Adipose tissue (tissue), 3 donors: ENCODE measurements at regions not wholly inside any gene's neighbourhood (a gene's known extent, or its start where the extent isn't known, plus 50 kb on each side); places are given as distances from the start of the nearest gene placed in this dataset.
"Not testable (repeated sequence)": the region's sequence is repeated elsewhere in the genome, so short reads cannot be mapped to it uniquely, and the experiment has no call there.

ENCODE experiments used
- H3K27ac ChIP-seq: one replicate; pipeline ENCODE4 v1.5.1; 2013; ENCODE audit warnings: low read depth, low read length
- WGBS, 3 donors: extraction: QIAGEN DNeasy Blood & Tissue Kit; methylation state at CpG; one replicate each; pipeline ENCODE4 v1.1.7; 2013; 5-methylcytosine and 5-hydroxymethylcytosine counted together
- donor health status: healthy with polysubstance abuse.
- donor health status: Bipolar disorder and iron deficiency.
- donor health status: healthy.

DNA sequence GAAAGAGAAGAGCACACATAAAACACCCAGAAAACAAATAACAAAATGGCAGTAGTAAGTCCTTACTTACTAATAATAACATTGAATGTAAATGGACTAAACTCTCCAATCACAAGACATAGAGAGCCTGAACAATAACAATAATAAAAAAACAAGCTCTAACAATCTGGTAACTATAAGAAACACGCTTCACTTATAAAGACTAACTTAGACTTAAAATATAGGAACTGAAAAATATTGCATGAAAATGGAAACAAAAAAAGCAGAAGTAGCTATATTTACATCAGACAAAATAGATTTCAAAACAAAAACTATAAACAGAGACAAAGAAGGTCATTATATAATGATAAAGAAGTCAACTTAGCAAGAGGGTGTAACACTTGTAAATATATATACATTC is 83.1 kb upstream of the LYPLAL1 start:
- 56 to 95% (median 60%) methylated on average over 1 of the region's 1 CpG for WGBS, 3 donors
- no peak overlapping the region for H3K27ac ChIP-seq

DNA sequence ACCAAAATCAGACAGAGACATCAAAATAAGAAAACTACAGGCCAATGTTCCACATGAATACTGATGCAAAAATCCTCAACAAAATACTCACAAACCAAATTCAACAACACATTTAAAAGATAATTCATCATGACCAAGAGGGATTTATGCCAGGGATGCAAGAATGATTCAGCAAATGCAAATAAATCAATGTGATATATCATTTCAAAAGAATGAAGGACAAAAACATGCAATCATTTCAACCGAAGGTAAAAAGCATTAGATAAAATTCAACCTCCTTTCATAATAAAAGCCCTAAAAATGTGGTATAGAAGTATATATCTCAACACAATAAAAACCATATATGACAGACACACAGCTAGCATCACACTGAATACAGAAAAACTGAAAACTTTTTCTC is 81.5 kb upstream of the LYPLAL1 start:
- 51 to 64% (median 62%) methylated on average over 1 of the region's 1 CpG for WGBS, 3 donors

DNA sequence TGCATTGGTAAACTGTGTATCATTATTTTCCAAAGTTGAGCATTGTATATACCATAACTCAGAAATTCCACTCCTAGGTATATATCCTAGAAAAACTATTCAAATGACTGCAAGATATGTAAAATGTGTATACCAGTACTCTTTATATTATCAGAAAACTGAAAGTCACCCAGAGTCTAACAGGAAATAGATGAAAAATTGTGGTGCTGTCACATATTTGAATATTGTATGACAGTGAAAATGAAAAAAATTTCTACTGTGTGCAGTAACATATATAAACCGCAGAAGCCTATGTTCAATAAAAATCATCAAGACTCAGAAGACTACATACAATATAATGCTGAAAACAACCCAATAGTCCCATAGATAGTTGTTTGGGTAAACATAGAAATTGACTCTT is 74.4 kb upstream of the LYPLAL1 start:
- 54 to 97% (median 97%) methylated on average over 1 of the region's 1 CpG for WGBS, 3 donors
- H3K27ac ChIP-seq = no peak overlapping the region

More for the DNA sequence above, 81.5 kb upstream of the LYPLAL1 start:
- no peak overlapping the region for H3K27ac ChIP-seq

DNA sequence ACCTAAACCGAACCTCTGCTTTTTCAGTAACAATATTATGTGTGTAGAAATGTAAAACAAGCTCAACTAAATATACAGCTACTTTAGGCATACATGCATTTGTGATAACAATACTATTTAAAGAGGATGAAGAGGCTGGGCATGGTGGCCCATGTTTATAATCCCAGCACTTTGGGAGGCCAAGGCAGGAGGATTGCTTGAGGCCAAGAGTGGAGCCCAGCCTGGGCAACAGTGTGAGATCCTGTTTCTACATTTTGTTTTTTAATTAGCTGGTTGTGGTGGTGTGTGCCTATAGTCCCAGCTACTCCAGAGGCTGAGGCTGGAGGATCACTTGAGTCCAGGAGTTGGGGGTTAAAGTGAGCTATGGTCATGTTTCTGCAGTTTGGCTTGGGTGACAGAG is 73.6 kb upstream of the LYPLAL1 start:
- no peak overlapping the region for H3K27ac ChIP-seq
- WGBS, 3 donors = 0 to 97% (median 36%) methylated on average over 1 of the region's 1 CpG

DNA sequence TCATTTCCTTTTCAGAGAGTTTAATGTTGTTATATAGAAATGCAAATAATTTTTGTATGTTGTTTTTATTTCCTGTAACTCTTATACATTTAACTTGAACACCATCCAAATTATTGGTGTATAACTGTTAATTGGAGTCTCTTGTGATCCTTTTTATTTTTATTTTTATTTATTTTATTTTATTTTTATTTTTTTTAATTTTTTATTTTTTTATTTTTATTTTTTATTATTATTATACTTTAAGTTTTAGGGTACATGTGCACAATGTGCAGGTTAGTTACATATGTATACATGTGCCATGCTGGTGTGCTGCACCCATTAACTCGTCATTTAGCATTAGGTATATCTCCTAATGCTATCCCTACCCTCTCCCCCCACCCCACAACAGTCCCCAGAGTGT is 71.2 kb upstream of the LYPLAL1 start:
- WGBS, 3 donors = 81 to 100% (median 89%) methylated on average over 1 of the region's 1 CpG
- H3K27ac ChIP-seq = not testable (repeated sequence)

DNA sequence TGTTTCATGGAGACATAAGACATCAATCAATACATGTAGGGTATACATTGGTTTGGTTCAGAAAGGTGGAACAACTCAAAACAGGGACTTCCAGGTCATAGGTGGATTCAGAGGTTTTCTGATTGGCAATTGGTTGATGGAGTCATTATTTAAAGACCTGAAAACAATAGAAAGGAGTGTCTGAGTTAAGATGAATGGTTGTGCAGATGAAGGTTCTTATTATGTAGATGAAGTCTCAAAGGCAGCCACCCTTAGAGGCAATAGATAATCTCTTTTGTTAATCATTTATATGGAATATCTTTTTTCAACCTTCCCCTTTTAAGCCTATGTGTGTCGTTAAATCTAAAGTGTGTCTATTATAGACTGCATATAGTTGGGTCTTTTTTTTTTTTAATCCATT is 67.8 kb upstream of the LYPLAL1 start:
- 91 to 100% (median 93%) methylated on average over 1 of the region's 1 CpG for WGBS, 3 donors
- no peak overlapping the region for H3K27ac ChIP-seq

DNA sequence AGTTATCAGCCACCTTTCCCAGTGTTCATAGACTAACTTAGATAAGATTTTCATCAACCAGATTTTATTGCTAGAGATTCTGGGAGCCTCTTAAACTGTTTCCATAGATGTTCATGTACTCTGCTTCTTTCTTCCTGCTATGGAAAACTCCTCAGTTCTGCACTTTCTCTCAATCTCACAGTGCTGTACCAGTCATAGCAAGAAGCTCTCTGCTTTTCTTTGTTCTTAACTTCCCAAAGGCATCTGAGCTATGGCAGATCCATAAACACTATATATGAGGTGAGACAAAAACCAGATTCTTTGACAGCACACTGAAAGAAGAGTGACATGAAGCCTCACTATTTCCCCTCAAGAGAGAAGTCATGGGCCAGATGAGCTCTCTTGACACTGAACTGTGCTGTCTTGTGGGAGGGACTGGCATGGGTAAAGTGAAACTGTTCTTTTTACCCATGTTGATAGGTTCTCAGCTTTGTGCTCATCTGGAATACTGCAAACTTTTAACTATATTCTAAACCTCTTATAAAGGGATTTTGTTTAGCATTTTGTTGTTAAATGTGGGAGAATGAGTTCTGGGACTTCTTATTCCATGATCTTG is 64.2 kb upstream of the LYPLAL1 start:
- H3K27ac ChIP-seq = no peak overlapping the region

DNA sequence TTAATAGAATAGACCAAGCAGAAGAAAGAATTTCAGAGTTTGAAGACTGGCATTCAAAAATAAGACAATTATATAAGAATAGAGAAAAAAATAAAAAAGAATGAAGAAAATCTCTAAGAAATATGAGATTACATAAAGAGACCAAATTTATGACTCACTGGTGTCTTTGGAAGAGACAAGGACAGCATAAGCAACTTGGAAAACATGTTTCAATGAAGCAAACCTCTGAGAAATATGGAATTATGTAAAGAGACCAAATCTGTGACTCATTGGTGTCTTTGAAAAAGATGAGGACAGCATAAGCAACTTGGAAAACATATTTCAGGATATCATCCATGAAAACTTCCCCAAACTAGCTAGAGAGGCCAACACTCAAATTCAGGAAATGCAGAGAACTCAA is 60.4 kb upstream of the LYPLAL1 start:
- H3K27ac ChIP-seq = no peak overlapping the region

DNA sequence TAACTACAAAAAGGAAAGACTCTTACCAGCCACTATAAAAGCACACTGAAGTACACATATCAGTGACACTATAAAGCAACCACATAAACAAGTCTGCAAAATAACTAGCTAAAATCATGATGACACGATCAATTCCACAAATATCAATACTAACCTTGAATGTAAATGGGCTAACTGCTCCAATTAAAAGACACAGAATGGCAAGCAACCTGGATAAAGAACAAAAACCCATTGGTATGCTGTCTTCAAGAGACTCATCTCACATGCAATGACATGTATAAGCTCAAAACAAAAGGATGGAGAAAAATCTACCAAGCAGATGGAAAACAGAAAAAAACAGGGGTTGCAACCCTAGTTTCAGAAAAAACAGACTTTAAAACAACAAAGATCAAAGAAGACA is 59.7 kb upstream of the LYPLAL1 start:
- 88 to 96% (median 88%) methylated on average over 1 of the region's 1 CpG for WGBS, 3 donors
- no peak overlapping the region for H3K27ac ChIP-seq

DNA sequence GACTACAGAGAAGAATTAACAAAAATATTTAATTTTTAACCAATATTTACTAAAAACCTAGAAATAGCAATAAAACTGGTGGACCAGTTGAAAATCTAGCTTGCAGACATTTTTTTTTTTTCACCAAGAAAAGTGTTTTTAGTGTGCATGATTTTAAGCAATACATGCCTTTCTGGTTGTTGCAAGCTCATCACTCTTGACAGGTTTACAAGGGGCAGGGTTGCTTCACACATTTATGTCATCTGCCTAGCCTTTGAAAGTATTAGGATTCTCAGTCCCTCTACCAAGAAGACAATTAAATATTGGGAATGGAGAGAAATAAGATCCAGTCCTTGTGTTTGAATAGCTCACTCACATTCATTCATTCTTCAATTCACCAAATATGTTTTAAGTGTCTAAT is 53.8 kb upstream of the LYPLAL1 start:
- H3K27ac ChIP-seq = no peak overlapping the region

DNA sequence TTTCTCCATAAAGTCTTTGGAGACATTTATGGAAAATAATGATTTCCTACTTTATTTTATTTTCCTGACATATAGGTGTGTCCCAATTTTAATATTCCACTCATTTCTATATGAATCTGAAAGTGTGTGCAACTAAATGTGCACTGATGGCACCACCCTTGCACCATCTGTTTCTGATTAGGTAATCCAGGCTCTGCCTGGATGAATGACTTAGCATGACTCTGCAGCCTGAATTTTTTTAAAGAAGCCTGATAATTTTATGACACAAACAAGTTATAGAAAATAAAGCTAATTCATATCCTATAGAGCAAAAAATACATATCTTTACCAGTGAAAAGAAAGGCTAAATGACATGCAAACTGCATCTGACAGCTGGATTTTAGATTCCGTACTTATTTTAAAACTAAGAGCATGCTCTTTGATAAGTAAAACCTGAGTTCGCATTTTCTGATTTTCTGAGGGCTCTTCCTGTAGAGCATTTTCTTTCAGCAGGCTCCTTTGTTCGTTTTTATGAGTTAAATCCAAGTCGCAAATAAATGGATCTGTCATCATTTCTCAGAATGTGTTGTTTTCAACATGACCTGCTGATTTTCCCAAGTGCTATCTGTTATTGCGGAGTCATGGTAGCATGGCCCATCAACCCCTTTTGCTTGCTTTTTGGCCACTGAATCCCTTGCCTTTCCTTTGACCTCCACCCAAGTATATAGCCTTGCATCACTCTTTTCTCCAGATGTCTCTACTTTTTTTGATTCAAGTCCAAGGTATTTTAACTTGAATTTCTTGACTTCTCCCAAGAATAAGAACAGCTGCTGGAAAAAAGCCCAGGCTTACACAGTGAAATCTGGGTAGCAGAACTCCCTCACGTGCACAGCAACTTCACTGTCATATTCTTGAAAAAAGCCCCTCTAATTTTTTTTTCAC is 52.8 kb upstream of the LYPLAL1 start:
- H3K27ac ChIP-seq = no peak overlapping the region
- 37 to 71% (median 42%) methylated on average over 6 of the region's 6 CpGs for WGBS, 3 donors

DNA sequence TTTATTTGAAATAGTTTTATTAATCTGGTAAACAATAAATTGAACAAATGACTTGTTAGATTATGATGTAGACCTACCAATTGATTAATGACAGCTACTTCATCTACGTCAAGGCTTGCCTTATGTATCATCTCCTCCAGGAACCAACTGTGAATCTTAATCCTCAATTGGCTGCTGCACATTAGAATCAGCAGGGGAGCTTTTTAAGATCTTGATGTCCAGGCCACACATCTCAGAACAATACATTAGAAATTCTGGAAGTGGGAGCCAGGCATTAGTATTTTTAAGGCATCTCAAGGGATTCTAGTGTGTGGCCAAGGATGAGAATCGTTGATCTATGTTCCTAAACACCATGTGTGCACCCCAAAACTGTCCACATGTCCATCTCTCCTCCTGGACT is 52.0 kb upstream of the LYPLAL1 start:
- H3K27ac ChIP-seq = no peak overlapping the region
- 58 to 89% (median 59%) methylated on average over 2 of the region's 2 CpGs for WGBS, 3 donors

DNA sequence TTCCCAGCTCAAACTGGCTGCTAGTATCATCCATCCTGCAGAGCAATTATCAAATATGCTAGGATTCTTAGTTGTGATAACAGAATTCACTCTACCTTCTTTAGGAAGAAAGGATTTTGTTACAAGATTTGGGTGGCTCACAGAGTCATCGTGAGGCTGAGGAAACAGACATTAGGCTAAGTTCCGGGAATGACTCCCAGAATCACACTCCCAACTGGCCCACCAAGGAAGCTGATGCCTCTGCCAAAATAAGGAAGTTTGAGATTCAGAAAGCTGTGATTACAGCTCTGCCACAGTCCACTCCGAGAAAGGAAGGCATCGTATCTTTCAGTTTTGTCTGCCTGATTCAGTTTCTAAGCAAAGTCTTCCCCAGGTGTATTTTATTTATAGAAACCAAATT is 50.6 kb upstream of the LYPLAL1 start:
- H3K27ac ChIP-seq = no peak overlapping the region
- WGBS, 3 donors = 36 to 80% (median 54%) methylated on average over 4 of the region's 4 CpGs
